HG02678 (cell line): ENCODE measurements at regions not wholly inside any gene's neighbourhood (a gene's known extent, or its start where the extent isn't known, plus 50 kb on each side); places are given as distances from the start of the nearest gene placed in this dataset.

ENCODE experiments used
- ATAC-seq: cut with Tn5 transposase; IDR thresholded peaks from one replicate; pipeline ENCODE4 v1.9.1; 2021; ENCODE audit warnings: mild to moderate bottlenecking, moderate library complexity; ENCODE audit not compliant: unreplicated experiment

DNA sequence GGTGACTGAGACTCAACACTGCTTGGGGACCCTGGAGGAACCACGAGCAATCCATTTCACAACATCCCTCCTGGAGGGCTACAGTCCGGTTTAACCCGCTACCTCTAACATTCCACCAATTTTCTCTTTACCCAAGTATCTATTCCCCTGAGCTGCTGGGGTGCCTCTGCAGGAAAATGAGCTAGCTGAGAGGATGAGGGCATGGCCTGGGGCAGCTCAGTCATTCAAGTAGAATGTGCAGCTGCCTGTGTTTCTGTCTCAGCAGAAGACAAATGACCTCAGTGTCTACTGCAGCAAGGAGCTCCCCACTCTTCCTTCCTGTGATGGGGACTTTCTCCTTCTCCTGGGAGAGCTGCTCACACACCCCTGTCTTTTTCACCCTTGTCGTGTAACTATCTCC, 120.8 kb downstream of the ZNF518B start:
- no peak for ATAC-seq

DNA sequence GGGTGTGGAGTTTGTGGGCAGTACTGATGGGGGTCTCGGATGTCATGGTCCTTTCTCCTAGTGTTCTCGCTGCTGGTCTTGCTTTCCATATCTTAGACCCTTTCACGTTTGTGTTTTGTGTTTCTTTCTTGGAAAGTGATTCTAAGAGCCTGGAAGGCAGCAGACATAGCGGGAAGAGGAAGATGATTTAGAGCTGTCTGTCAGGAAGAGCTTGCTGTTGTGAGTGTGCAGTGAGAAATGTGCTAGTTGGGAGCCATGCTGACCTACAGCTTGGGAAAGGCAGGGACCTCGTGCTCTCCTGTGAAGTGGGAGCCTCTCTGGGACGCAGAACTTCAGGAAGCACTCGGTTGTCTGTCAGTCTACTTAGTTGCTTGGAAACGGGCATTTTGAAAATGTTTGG, 122.2 kb downstream of the ZNF518B start:
- no peak for ATAC-seq

DNA sequence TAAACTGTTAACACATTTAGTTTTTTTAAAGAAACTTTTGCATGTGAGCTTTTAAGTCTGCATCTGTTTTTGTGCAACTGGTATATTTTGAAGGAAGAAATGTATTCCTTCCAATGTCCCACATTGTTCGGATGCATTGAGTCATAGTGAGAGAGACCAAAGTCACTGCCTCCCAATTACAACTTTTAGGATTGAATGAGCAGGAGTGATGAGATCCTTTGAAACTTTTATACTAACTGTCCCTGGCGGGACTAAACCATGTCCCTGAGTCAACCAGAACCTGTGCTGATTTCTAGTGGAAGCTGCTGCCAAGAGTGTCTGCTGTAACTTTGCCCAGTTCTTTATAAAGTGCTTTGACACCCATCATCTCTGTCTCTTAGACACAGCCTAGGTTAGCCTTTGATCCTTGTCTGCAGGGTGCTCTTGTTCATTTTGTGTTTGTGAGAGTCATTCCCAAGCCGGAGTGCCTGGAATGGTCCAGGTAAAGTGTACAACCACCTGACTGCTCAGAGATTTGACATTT, 122.7 kb downstream of the ZNF518B start:
- no peak for ATAC-seq

DNA sequence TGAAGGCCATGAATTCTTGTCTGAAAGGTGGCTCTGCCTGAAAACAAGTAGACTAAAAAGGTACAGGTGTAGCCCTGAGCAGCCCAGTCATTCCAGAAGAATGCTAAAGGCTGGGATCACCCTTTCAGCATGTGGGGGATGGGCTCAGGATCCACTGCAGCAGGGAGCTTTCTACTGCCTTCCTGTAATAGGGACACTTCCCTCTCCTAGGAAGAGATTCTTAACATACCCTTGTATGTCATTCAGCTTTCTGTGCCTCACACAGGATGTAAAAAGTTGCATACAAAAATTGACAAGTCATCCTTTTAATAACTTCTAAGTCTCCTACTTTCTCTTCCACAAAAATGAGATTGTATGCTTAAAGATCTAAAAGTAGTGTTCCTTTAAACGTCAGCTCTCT, 123.3 kb downstream of the ZNF518B start:
- ATAC-seq: no peak

DNA sequence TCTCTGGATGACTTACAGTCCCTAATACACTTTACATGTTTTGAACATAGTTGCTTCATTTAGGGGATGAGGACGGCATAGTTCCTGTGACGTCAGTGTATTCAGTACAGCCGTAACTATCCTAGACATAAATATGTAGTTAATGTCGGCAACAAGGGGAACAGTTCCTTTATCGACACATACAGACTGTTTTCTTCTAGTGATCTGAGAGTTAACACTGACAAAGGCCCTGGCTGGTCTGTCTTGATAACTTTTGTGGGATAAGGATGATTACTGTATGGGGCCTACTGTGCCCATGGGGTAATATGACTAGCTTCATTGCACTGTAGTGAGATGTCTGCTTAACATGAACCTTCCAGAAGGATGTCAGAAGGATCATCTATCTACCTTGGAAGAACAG, 131.2 kb downstream of the ZNF518B start:
- ATAC-seq: no peak

DNA sequence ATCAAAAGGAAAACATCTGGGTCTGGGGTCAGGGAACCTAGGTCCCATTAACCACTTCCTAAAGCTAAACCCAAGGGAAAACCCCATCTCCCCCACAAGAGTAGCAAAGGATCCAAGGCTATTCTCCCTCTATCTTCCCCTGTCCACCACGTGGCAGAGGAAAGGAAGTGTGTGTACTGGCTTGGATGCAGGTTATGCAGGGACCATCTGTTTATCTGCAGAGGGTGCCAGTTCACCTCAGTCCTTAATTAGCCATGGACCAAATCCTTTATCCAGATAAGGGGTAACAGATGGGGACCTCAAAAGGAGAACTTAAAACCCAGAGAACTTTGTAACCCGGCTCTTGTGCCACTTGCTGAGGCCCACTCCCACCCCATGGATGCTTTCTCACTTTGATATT, 135.3 kb downstream of the ZNF518B start:
- no peak for ATAC-seq

DNA sequence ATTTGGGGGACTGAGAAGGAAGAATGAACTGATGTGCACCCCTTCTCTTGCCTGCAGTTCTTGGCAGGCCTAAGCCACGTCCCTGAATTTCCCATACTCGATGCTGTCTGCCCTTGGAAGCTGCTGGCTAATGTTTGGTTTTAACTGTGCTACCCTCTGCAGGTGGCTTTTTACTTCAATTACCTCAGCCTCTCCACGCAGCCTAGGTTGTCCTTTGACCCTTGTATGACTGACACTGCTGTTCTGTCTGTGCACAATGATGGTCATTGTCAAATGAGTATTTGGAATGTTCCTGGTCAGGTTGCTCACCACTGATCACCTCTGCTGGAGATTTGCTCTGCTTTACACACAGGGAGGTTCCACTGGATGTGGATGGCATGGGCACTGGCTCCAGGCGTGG, 137.1 kb downstream of the ZNF518B start:
- ATAC-seq: no peak

DNA sequence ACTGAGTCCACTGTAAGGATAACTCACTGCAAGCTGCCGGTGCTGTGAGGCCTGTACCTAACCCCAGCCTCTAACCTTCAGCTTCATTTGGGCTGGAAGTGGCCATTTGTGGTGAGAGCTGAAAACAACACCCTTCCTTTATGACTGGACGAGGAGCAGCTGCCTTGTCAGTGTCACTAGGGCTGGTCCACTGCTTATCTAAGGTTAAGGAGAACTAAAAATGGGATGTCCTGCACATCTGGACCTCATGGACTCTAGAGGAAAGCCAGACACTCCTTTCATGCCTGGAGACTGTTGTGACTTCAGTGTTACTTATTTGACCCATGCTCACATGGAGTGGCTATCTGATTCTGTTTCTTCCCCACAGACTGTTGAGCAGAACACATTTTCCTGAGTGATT, 139.9 kb downstream of the ZNF518B start:
- ATAC-seq: no peak

DNA sequence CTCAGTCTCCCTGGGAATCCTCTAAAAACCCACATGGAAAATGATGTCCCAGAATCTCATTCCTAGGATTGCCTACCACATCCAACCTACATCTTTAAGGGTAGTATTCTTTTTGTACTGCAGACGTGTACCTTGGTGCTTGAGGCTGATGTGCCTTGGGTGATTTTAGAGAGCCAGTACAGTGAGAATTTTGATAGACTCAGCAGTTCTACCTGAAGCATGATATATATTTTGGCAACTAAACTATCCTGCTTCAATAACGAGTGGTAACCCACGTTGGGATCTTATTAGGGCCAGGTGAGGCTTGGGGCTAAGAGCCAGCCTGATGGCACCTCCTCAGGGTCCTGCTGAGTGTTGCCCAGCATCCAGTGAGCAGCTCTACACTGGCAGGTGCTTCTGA, 140.4 kb downstream of the ZNF518B start:
- no peak for ATAC-seq

DNA sequence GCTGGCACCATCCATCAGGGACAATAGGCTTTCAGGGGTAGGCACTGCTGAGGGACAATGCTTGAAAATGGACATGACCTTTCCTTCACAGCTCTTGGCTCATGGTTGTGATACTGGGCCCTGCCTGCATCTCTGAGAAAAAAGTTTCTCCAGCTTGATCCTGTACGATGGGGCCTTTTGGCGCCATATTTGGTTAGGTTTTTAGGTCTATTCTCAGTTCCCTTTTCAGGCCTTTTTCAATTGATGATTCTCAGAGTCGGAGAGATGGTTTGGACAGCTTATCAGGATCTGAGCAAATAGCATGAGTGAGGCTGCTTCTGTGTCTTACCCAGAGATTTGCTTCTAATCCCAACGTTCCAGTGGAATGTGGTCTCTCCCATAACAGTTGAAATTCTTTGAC, 141.6 kb downstream of the ZNF518B start:
- no peak for ATAC-seq

DNA sequence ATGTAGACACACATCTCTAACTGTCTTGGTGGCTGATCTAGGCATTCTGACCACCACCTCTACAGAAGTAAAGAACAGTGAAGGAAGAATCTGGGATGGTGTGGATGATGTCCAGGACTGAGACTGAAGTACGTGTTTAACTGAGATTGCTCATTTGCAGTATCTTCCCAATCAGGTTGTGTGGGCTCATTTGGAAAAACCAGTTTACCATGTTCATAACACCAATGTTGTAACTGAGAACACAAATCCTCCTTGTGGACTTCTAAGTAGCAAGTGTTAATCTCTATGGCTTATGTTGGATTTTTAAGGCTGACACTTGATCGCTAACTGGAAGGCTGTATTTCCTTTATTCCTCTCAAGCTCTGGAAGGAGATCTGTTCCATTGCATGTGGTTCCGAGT, 144.7 kb downstream of the ZNF518B start:
- ATAC-seq: no peak

DNA sequence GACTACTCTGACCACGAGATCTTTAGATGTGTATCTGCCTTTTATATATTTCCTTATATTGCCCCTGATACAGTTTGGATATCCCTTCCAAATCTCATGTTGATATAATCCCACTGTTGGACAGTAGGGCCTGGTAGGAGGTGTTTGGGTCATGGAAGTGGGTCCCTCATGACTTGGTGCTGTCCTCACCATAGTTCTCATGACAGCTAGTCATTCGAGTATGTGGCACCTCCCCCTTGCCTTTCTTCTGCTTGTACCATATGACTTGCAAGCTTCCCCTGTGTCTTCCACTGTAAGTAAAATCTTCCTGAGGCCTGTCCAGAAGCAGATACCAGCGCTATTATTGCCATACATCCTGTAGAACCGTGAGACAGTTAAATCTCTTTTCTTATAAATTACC, 145.3 kb downstream of the ZNF518B start:
- ATAC-seq: no peak

DNA sequence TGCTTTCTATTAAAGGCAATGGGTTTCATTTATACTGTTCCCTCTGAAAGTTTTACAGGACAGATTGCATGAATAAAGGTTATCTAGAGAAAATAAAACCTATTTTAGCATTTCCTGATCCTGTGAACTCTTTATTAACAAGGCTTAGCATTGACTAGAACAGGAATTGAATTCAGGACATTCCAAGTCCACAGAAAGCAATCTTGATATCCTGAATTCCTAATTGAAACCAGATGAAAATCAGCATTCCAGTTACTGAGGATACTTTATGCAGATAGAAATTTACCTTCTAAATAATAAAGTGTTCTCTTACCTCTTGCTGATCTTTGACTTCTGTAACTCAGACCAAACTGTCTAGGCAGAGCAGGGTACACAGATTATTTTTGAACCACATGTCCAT, 151.4 kb downstream of the ZNF518B start:
- no peak for ATAC-seq

DNA sequence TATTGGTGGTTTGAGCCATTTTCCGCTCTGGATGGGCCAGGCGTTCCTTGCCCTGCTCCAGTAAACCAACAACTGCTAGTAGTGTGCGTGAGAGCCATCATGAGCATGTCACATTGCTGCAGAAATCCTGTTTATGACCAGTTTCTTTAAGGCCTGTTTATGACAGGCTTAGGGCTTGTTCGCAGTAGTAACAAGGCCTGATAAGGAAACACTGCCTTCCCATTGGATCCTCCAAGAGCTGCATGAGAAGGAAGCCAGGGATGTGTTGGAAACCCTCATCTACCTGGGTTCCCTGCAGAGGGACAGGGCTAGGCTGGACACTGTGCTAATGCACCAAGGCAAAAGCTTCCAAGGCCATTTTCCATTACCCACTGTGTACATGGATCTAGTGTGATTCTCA, 153.9 kb downstream of the ZNF518B start:
- ATAC-seq: no peak

DNA sequence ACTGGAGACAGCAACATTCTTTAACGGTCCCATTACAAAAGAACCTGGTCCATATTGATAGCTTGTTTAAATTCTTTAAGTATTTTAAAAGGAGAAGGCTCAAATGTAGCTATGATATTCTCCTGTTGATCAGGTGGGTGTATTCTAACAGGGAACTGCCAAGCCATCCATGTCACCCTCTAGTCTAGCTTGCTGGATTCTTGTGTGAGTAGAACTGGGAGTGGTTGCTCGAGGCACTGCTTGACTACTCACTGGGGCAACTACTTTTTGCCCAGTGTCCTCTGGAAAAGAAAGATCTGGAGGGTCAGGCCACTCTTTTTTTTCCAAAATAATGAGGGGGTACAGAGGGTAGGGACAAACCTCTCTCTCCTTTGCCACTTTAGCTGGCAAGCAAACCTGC, 155.1 kb downstream of the ZNF518B start:
- ATAC-seq: no peak

DNA sequence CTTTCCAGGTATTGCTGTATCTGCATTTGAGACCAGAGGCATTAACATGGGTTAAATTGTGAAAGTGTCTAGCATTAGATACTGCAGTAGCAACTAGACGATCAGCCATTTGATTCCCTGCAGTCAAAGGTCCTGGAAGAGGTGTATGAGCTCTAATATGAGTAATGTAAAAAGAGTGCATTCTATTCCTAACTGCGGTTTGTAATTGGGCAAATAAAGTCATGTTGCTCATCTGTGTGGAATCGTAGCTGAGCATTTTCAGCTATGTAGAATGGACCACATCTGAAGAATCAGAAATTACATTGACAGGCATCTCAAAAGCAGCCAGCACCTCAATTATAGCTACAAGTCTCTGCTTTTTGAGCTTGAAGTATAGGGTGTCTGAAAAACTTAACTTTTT, 157.6 kb downstream of the ZNF518B start:
- no peak for ATAC-seq

DNA sequence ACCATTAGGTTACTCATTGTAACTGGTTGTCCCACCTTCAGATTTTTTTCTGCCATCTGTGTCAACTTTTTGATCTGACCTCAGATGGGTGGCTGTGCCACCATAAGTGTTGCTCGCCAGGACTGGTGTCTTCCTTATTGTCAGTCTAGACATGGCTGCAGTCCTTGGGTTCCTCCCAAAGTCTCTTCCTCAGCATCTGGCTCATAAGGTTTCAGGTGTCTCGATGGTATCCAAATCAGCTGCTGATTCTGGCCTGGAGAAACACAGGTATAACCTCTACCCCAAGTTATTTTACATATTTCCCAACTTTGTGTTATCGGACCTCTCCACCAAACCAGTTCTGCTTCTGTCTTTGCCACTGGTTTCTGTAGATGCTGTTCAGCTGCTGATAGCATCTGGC, 158.5 kb downstream of the ZNF518B start:
- no peak for ATAC-seq

DNA sequence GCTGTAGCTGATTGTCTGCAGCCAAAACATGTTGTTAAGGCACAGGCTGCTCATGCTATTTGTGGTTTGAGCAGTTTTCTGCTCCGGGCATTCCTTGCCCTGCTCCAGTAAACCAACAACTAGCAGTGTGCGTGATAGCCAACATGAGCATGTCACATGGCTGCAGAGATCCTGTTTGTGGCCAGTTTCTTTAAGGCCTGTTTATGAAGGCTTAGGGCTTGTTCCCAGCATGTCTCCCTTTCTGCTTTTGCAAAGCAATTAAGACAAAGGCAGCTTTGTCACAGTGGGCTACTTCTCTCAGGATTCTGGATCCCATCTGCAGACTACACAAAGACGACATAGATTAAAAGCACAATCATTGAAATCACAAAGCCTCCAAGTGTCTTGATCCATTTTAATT, 160.5 kb downstream of the ZNF518B start:
- no peak for ATAC-seq

DNA sequence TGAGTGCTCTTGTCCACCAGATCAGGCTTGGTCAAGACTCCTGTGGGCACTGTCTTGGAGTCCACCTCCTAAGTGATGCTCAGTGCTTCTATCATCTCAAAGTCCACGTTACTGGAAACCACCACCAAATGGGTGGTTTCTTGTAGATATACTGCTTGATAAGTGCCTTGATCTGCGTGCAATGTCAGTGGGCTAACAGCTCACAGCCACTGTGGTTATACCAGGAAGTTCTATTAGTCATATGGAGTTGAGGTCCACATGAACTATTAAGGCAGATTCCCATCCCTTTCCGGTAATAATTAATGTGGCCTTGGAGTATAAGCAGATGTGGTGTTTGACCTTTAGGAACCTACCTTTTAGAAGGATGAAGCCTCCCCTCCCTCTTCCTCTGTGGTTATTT, 161.9 kb downstream of the ZNF518B start:
- ATAC-seq: no peak

DNA sequence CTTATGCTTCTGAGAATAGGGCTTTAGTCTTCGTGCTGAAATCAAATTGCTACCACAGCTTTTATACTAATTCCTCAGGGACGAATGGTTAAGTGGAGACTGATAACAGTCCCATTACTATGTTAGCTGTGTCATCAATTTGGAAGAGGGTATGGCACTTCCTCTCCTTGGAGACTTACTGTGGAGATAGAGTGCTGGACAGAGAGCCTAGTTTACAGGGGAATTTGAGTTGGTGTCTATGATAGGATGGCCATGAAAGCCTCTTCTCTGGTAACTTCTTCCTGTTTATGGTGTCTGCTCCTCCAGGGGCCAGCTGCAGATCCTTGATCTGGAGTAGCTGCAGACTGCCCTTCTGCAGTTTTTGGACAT, 167.7 kb downstream of the ZNF518B start:
- no peak for ATAC-seq

DNA sequence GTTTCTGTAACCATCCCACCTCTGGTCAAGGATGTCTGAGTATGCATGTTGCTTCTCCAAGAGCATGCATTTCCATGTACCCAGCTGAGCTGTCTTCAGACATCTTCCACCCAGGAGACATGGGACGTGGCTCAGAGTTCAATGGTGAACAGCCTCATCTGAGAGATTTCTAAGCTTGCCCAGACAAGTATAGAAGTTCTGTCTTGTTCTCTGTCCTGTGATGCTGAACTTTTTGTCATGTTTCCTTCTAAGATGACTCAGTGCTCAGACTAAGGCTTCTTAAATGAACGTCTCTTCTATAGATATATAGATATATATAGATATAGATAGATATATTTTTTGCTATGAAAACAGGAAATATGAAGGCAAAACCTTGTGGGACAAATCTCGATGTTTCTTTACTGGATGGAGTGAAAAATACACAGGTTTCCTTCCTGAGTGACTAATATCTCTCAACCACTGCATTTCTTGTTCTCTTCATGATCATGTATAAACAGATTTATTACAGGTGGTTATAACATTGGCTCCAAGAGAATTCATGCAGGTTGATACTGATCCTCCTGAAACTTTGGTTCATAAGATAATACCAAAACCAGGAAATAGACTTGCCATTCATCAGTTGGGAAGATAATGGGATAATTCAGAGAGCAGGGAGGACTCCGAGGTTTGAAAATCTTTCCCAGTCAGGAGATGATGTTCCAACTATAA, 168.2 kb downstream of the ZNF518B start:
- no peak for ATAC-seq

DNA sequence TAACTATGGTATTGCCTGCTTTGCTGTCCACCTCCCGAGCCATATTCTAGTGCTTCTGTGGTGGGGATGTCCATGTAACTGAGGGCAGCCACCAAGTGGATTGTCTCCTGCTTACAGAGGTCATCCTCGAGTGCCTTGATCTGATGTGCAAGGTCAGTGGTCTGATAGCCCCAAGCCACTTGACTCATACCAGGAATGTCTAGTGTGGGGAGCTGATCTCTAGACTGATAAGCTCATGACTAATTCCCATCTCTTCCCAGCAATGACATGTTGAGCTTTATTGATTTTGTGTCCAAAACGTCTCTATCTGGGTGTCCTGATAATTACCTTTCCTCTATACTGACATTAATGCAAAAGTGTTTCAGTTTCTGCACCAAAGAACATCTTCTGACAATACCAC, 168.4 kb upstream of the WDR1 start:
- ATAC-seq: no peak

DNA sequence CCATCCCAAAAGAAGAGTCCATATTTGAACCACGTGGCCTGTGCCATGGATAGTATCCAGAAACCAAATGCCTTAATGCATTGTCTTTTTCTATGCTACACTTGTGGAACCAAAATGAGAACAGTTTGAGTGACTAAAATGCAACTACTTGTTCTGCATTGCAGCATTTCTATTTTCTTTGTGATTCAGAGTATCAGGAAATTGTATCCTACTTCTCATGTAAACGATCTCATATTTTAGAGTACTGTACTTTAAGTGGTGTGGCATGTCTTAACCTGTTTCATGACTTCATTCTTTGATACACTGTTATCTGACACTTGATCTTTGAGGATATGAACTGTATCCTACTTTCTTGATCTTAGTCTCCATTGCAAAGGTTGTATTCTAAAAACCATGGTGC, 167.2 kb upstream of the WDR1 start:
- ATAC-seq: no peak
